HepG2 (cell line): ENCODE measurements at regions not wholly inside any gene's neighbourhood (a gene's known extent, or its start where the extent isn't known, plus 50 kb on each side); places are given as distances from the start of the nearest gene placed in this dataset.

Experiments
- ATAC-seq: fragments of 200-7000 bp; cut with Tn5 transposase; 3 replicates; pipeline ENCODE4 v1.9.1; 2020; ENCODE audit warnings: mild to moderate bottlenecking, moderate library complexity
- BruUV-seq: library from RNA; stranded (reverse); fragments of 400-500 nt; replicated peaks from 2 replicates; lab custom pipeline; 2021; lab: Mats Ljungman, UMichigan
- CTCF ChIA-PET: fragments of 300-600 bp; formaldehyde crosslinking; extraction: SDS; loops from one replicate; lab custom pipeline; 2021; ENCODE audit warnings: low total read pairs, inconsistent platforms, low intra/inter-chr PET ratio; lab: Yijun Ruan, JAX
- POLR2A ChIA-PET: fragments of 350-600 bp; sonication (Branson Sonifier 250); formaldehyde crosslinking; loops from one replicate; lab custom pipeline; 2020; ENCODE audit warnings: antibody characterized with exemption, inconsistent platforms; lab: Yijun Ruan, JAX
- DNase-seq: peaks from one replicate; pipeline ENCODE4 v3.0.0-alpha.2; 2015; ENCODE audit warnings: low spot score
- FAIRE-seq: peaks from 3 replicates; lab custom pipeline; 2011; peaks lifted over from hg19 to GRCh38; lab: Jason Lieb, UNC
- H2AFZ ChIP-seq: one replicate; pipeline ENCODE4 v1.6.1; 2011; ENCODE audit warnings: low read length, inconsistent platforms
- H3K27ac ChIP-seq: fragments of 300-600 bp; 3 replicates; pipeline ENCODE4 v1.8.0; 2011; ENCODE audit warnings: mixed run types, mild to moderate bottlenecking, mixed read lengths, low read length, inconsistent platforms; ENCODE audit not compliant: insufficient read depth; ENCODE audit errors: extremely low read length
- H3K27me3 ChIP-seq, 2 experiments: fragments of 200-600 bp in 1 of 2; 2 replicates in 1 of 2; 3 replicates in 1 of 2; pipeline versions ENCODE4 v1.6.0 to v1.8.0; 2011; ENCODE audit warnings: low read length in 2 of 2, mild to moderate bottlenecking in 2 of 2, moderate library complexity in 2 of 2, inconsistent platforms in 1 of 2; ENCODE audit not compliant: insufficient read depth in 2 of 2, control insufficient read depth in 1 of 2
- H3K36me3 ChIP-seq, 2 experiments: fragments of 200-600 bp in 1 of 2; replicated peaks in 1 of 2; 2 replicates in 1 of 2; 3 replicates in 1 of 2; pipeline versions ENCODE4 v1.5.1 to v1.8.0; 2011; ENCODE audit warnings: low read length in 2 of 2, inconsistent platforms in 1 of 2; ENCODE audit not compliant: insufficient read depth in 2 of 2, control insufficient read depth in 1 of 2
- H3K4me1 ChIP-seq: 2 replicates; pipeline ENCODE4 v1.5.1; 2012; ENCODE audit warnings: low read length, inconsistent platforms; ENCODE audit not compliant: insufficient read depth
- H3K4me2 ChIP-seq: 2 replicates; pipeline ENCODE4 v1.6.0; 2011; ENCODE audit warnings: low read depth, low read length, inconsistent platforms
- H3K4me3 ChIP-seq, 3 experiments: fragments of 200-600 bp in 1 of 3; sonication (generic), shearing (Covaris generic) in 1 of 3; replicated peaks in 1 of 3; 2 replicates each; pipeline ENCODE4 v1.5.1; 2011 to 2016; ENCODE audit warnings: low read length in 3 of 3, inconsistent platforms in 2 of 3, low read depth in 2 of 3, mild to moderate bottlenecking in 2 of 3, control low read depth in 1 of 3, mixed read lengths in 1 of 3; ENCODE audit not compliant: insufficient read depth in 1 of 3
- H3K79me2 ChIP-seq: one replicate; pipeline ENCODE4 v1.6.1; 2011; ENCODE audit warnings: low read length, inconsistent platforms; ENCODE audit not compliant: insufficient read depth
- H3K9ac ChIP-seq: 2 replicates; pipeline ENCODE4 v1.6.0; 2011; ENCODE audit warnings: mild to moderate bottlenecking, low read depth, low read length, inconsistent platforms; ENCODE audit not compliant: insufficient read depth
- H3K9me3 ChIP-seq: 2 replicates; pipeline ENCODE4 v1.5.1; 2012; ENCODE audit warnings: mild to moderate bottlenecking, low read length
- H4K20me1 ChIP-seq: 2 replicates; pipeline ENCODE4 v1.6.0; 2011; ENCODE audit warnings: inconsistent platforms, mild to moderate bottlenecking, low read length, moderate library complexity; ENCODE audit not compliant: insufficient read depth
- GABPA ChIP-seq, 2 experiments: IDR thresholded peaks; 2 replicates each; pipeline ENCODE4 v1.6.1; 2011 to 2016; ENCODE audit warnings: low read depth in 2 of 2, low read length in 1 of 2, missing biosample characterization in 1 of 2, missing genetic modification characterization in 1 of 2
- GPN1 ChIP-seq: sonication (generic); formaldehyde crosslinking; IDR thresholded peaks from 2 replicates; pipeline ENCODE4 v1.5.1; 2020; ENCODE audit warnings: missing genetic modification reagents, borderline replicate concordance
- HMGA1 ChIP-seq: sonication (generic); formaldehyde crosslinking; conservative IDR thresholded peaks from 2 replicates; pipeline ENCODE4 v1.4.0; 2020; ENCODE audit warnings: missing genetic modification reagents
- KMT2A ChIP-seq: sonication (generic); formaldehyde crosslinking; IDR thresholded peaks from 2 replicates; pipeline ENCODE4 v1.4.0; 2020; ENCODE audit warnings: missing genetic modification reagents
- SMC3 ChIP-seq: IDR thresholded peaks from 2 replicates; pipeline ENCODE4 v1.6.1; 2011; ENCODE audit warnings: low read length, improper control_type of control experiment
- ZNF121 ChIP-seq: sonication (generic); formaldehyde crosslinking; IDR thresholded peaks from 2 replicates; pipeline ENCODE4 v1.5.0; 2020; ENCODE audit warnings: mild to moderate bottlenecking, missing genetic modification reagents
- ZNF234 ChIP-seq: sonication (generic); formaldehyde crosslinking; conservative IDR thresholded peaks from 2 replicates; pipeline ENCODE4 v1.5.1; 2020; ENCODE audit warnings: mild to moderate bottlenecking, missing genetic modification reagents
- ZNF451 ChIP-seq: sonication (generic); formaldehyde crosslinking; IDR thresholded peaks from 2 replicates; pipeline ENCODE4 v1.5.0; 2020; ENCODE audit warnings: mild to moderate bottlenecking, missing genetic modification reagents
- WGBS: methylation state at CpG from one replicate; pipeline ENCODE4 v1.1.6; 2017; ENCODE audit warnings: low lambda C conversion rate; 5-methylcytosine and 5-hydroxymethylcytosine counted together
- in situ Hi-C: cut with HindIII; loops from 2 replicates; pipeline ENCODE4 v1.10.0; 2017; ENCODE audit warnings: low pct_unique_long_range_greater_than_20kb; ENCODE audit not compliant: extremely low pct_ligation_motif_present
- intact Hi-C: fragments of 100-400 bp; cut with micrococcal nuclease; formaldehyde crosslinking; loops from one replicate; pipeline ENCODE4 v1.10.0; 2022; ENCODE audit not compliant: unreplicated experiment
- TF ChIP-seq, protein P1 (sequence below): sonication (generic); formaldehyde crosslinking; IDR thresholded peaks from 2 replicates; pipeline ENCODE4 v1.4.0; 2020; ENCODE audit warnings: mild to moderate bottlenecking, missing genetic modification reagents, borderline replicate concordance
- TF ChIP-seq, protein P2 (sequence below): sonication (generic); formaldehyde crosslinking; IDR thresholded peaks from 2 replicates; pipeline ENCODE4 v1.4.0; 2020; ENCODE audit warnings: missing genetic modification reagents, borderline replicate concordance
- TF ChIP-seq, protein P3 (sequence below): sonication (generic); formaldehyde crosslinking; IDR thresholded peaks from 2 replicates; pipeline ENCODE4 v1.9.0; 2021; ENCODE audit warnings: missing genetic modification reagents, borderline replicate concordance

DNA sequence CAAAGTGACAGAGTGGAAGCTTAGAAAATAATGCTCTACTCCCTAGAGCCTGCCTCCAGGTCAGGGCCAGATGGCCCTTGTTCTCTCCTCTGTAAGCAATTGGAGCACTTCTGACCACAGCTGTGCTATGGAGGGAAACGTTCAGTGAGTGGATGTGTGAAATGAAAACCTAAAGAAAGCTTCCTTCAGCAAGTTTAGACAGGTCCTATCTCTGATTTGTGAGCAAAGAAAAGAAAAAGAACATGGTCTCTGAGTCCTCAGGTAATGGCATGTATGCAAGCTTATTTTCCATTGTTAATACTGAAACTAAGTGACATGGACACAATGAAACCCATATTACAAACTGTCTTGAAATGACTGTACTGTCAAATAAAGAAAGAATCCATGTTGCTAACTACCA is 1486.8 kb downstream of the EFNB2 start:
- WGBS: 0% methylated on average over 1 of the region's 1 CpG
- BruUV-seq: no TSS peak
- Histone ChIP-seq H3K9me3 (peaks cover 65% of the 10 kb centered on the region), H3K27ac (no peak overlapping the region), H3K4me2 (no peak overlapping the region), H3K4me1 (no peaks in the 10 kb centered on the region), H3K27me3 (no peaks in the 10 kb centered on the region), H3K9ac (no peak overlapping the region), H4K20me1 (no peaks in the 10 kb centered on the region), H3K36me3 (no peaks in the 10 kb centered on the region), H3K79me2 (no peaks in the 10 kb centered on the region), H2AFZ (no peak overlapping the region), H3K4me3 (no peak overlapping the region)
- in situ Hi-C loops: no loop called here
- ChIA-PET CTCF (no interaction called here), POLR2A (no interaction called here)
- ATAC-seq: no peak
- intact Hi-C loops: no loop called here
- TF ChIP-seq, protein P1, sequence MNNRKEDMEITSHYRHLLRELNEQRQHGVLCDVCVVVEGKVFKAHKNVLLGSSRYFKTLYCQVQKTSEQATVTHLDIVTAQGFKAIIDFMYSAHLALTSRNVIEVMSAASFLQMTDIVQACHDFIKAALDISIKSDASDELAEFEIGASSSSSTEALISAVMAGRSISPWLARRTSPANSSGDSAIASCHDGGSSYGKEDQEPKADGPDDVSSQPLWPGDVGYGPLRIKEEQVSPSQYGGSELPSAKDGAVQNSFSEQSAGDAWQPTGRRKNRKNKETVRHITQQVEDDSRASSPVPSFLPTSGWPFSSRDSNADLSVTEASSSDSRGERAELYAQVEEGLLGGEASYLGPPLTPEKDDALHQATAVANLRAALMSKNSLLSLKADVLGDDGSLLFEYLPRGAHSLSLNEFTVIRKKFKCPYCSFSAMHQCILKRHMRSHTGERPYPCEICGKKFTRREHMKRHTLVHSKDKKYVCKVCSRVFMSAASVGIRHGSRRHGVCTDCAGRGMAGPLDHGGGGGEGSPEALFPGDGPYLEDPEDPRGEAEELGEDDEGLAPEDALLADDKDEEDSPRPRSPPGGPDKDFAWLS (CRISPR knock-in tag): no peak
- TF ChIP-seq, protein P2, sequence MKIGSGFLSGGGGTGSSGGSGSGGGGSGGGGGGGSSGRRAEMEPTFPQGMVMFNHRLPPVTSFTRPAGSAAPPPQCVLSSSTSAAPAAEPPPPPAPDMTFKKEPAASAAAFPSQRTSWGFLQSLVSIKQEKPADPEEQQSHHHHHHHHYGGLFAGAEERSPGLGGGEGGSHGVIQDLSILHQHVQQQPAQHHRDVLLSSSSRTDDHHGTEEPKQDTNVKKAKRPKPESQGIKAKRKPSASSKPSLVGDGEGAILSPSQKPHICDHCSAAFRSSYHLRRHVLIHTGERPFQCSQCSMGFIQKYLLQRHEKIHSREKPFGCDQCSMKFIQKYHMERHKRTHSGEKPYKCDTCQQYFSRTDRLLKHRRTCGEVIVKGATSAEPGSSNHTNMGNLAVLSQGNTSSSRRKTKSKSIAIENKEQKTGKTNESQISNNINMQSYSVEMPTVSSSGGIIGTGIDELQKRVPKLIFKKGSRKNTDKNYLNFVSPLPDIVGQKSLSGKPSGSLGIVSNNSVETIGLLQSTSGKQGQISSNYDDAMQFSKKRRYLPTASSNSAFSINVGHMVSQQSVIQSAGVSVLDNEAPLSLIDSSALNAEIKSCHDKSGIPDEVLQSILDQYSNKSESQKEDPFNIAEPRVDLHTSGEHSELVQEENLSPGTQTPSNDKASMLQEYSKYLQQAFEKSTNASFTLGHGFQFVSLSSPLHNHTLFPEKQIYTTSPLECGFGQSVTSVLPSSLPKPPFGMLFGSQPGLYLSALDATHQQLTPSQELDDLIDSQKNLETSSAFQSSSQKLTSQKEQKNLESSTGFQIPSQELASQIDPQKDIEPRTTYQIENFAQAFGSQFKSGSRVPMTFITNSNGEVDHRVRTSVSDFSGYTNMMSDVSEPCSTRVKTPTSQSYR (CRISPR knock-in tag): no peak
- no peak for TF ChIP-seq ZNF234 (CRISPR knock-in tag)
- no peak for TF ChIP-seq SMC3
- TF ChIP-seq, protein P3, sequence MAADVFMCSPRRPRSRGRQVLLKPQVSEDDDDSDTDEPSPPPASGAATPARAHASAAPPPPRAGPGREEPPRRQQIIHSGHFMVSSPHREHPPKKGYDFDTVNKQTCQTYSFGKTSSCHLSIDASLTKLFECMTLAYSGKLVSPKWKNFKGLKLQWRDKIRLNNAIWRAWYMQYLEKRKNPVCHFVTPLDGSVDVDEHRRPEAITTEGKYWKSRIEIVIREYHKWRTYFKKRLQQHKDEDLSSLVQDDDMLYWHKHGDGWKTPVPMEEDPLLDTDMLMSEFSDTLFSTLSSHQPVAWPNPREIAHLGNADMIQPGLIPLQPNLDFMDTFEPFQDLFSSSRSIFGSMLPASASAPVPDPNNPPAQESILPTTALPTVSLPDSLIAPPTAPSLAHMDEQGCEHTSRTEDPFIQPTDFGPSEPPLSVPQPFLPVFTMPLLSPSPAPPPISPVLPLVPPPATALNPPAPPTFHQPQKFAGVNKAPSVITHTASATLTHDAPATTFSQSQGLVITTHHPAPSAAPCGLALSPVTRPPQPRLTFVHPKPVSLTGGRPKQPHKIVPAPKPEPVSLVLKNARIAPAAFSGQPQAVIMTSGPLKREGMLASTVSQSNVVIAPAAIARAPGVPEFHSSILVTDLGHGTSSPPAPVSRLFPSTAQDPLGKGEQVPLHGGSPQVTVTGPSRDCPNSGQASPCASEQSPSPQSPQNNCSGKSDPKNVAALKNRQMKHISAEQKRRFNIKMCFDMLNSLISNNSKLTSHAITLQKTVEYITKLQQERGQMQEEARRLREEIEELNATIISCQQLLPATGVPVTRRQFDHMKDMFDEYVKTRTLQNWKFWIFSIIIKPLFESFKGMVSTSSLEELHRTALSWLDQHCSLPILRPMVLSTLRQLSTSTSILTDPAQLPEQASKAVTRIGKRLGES (CRISPR knock-in tag): no peak
- no peak for TF ChIP-seq KMT2A
- no peak for TF ChIP-seq ZNF121 (CRISPR knock-in tag)
- no peak for TF ChIP-seq HMGA1 (CRISPR knock-in tag)
- TF ChIP-seq GPN1 (CRISPR knock-in tag): no peak
- TF ChIP-seq GABPA (IDR thresholded peaks at IDR 0.05; ENCODE audit: low read depth, low read length): no peak
- TF ChIP-seq GABPA (CRISPR knock-in tag; IDR thresholded peaks at IDR 0.05; ENCODE audit: low read depth): no peak
- TF ChIP-seq ZNF451 (CRISPR knock-in tag): no peak
- DNase-seq: no peak
- FAIRE-seq: no peak
